ENCODE measurements at regions not wholly inside any gene's neighbourhood (a gene's known extent, or its start where the extent isn't known, plus 50 kb on each side); places are given as distances from the start of the nearest gene placed in this dataset.

- no peak for ATAC-seq
Observed at GRCh38 chr1:36561361-36561724, 78.6 kb upstream of the CSF3R start.

GRCh38 chr1:36560621-36561360 is 78.1 kb upstream of the CSF3R start:
- TF ChIP-seq ZNF70 (CRISPR knock-in tag; IDR thresholded peaks at IDR 0.05) = no peak
- no peak for TF ChIP-seq ZFP30 (CRISPR knock-in tag; IDR thresholded peaks at IDR 0.05)
- no peak for TF ChIP-seq PATZ1 (CRISPR knock-in tag; IDR thresholded peaks at IDR 0.05; ENCODE audit: borderline replicate concordance)
- TF ChIP-seq ESRRG (CRISPR knock-in tag; IDR thresholded peaks at IDR 0.05) = no peak
- no peak for TF ChIP-seq SNAI2 (CRISPR knock-in tag; IDR thresholded peaks at IDR 0.05)
- TF ChIP-seq OSR1 (CRISPR knock-in tag; IDR thresholded peaks at IDR 0.05) = no peak
- TF ChIP-seq ARNTL (CRISPR knock-in tag; IDR thresholded peaks at IDR 0.05; ENCODE audit: borderline replicate concordance, low read depth) = no peak
- no peak for ATAC-seq

More at GRCh38 chr1:36561361-36561724, 78.6 kb upstream of the CSF3R start:
- TF ChIP-seq ZNF8 (CRISPR knock-in tag; IDR thresholded peaks at IDR 0.05) (no peak), TCF4 (CRISPR knock-in tag; IDR thresholded peaks at IDR 0.05; ENCODE audit: borderline replicate concordance) (no peak), POU6F1 (CRISPR knock-in tag; IDR thresholded peaks at IDR 0.05; ENCODE audit: borderline replicate concordance, low read depth) (no peak), PATZ1 (CRISPR knock-in tag; IDR thresholded peaks at IDR 0.05; ENCODE audit: borderline replicate concordance) (no peak), SNAI2 (CRISPR knock-in tag; IDR thresholded peaks at IDR 0.05) (no peak), ARNTL (CRISPR knock-in tag; IDR thresholded peaks at IDR 0.05; ENCODE audit: borderline replicate concordance, low read depth) (no peak), ZFP3 (CRISPR knock-in tag; IDR thresholded peaks at IDR 0.05) (no peak), OSR1 (CRISPR knock-in tag; IDR thresholded peaks at IDR 0.05) (no peak), ZC3H10 (CRISPR knock-in tag; IDR thresholded peaks at IDR 0.05) (no peak), ESRRG (CRISPR knock-in tag; IDR thresholded peaks at IDR 0.05) (no peak), BACH2 (CRISPR knock-in tag; IDR thresholded peaks at IDR 0.05; ENCODE audit: borderline replicate concordance) (no peak), ZNF70 (CRISPR knock-in tag; IDR thresholded peaks at IDR 0.05) (no peak)

- ATAC-seq = no peak
- no peak for TF ChIP-seq RARB (CRISPR knock-in tag; IDR thresholded peaks at IDR 0.05)
- no peak for TF ChIP-seq CREB5 (CRISPR knock-in tag; IDR thresholded peaks at IDR 0.05; ENCODE audit: low read depth)
- TF ChIP-seq TCF4 (CRISPR knock-in tag; IDR thresholded peaks at IDR 0.05; ENCODE audit: borderline replicate concordance) = no peak
Observed at GRCh38 chr1:36560177-36560576, 77.5 kb upstream of the CSF3R start.

- TF ChIP-seq POU6F1 (CRISPR knock-in tag; IDR thresholded peaks at IDR 0.05; ENCODE audit: borderline replicate concordance, low read depth) (no peak), ISL1 (CRISPR knock-in tag; IDR thresholded peaks at IDR 0.05) (no peak), CSRNP3 (CRISPR knock-in tag; IDR thresholded peaks at IDR 0.05) (no peak), ZFP30 (CRISPR knock-in tag; IDR thresholded peaks at IDR 0.05) (no peak), ZFP3 (CRISPR knock-in tag; IDR thresholded peaks at IDR 0.05) (no peak), CSDC2 (CRISPR knock-in tag; IDR thresholded peaks at IDR 0.05) (no peak), RARB (CRISPR knock-in tag; IDR thresholded peaks at IDR 0.05) (no peak), BACH2 (CRISPR knock-in tag; IDR thresholded peaks at IDR 0.05; ENCODE audit: borderline replicate concordance) (no peak), ZNF70 (CRISPR knock-in tag; IDR thresholded peaks at IDR 0.05) (no peak), GLIS3 (CRISPR knock-in tag; IDR thresholded peaks at IDR 0.05) (no peak), ZNF565 (CRISPR knock-in tag; conservative IDR thresholded peaks at IDR 0.05; ENCODE audit: low read depth) (no peak), OSR1 (CRISPR knock-in tag; IDR thresholded peaks at IDR 0.05) (no peak), ESRRG (CRISPR knock-in tag; IDR thresholded peaks at IDR 0.05) (no peak)
- ATAC-seq = no peak
Observed at GRCh38 chr1:36559061-36559460, 76.3 kb upstream of the CSF3R start.
